HepG2 (cell line): ENCODE measurements at regions not wholly inside any gene's neighbourhood (a gene's known extent, or its start where the extent isn't known, plus 50 kb on each side); places are given as distances from the start of the nearest gene placed in this dataset.

Source experiments
- ATAC-seq: fragments of 200-7000 bp; cut with Tn5 transposase; 3 replicates; pipeline ENCODE4 v1.9.1; 2020; ENCODE audit warnings: mild to moderate bottlenecking, moderate library complexity
- BruUV-seq: library from RNA; stranded (reverse); fragments of 400-500 nt; replicated peaks from 2 replicates; lab custom pipeline; 2021; lab: Mats Ljungman, UMichigan
- CTCF ChIA-PET: fragments of 300-600 bp; formaldehyde crosslinking; extraction: SDS; loops from one replicate; lab custom pipeline; 2021; ENCODE audit warnings: low total read pairs, inconsistent platforms, low intra/inter-chr PET ratio; lab: Yijun Ruan, JAX
- POLR2A ChIA-PET: fragments of 350-600 bp; sonication (Branson Sonifier 250); formaldehyde crosslinking; loops from one replicate; lab custom pipeline; 2020; ENCODE audit warnings: antibody characterized with exemption, inconsistent platforms; lab: Yijun Ruan, JAX
- DNase-seq: peaks from one replicate; pipeline ENCODE4 v3.0.0-alpha.2; 2015; ENCODE audit warnings: low spot score
- FAIRE-seq: peaks from 3 replicates; lab custom pipeline; 2011; peaks lifted over from hg19 to GRCh38; lab: Jason Lieb, UNC
- H2AFZ ChIP-seq: one replicate; pipeline ENCODE4 v1.6.1; 2011; ENCODE audit warnings: low read length, inconsistent platforms
- H3K27ac ChIP-seq: fragments of 300-600 bp; 3 replicates; pipeline ENCODE4 v1.8.0; 2011; ENCODE audit warnings: mixed run types, mild to moderate bottlenecking, mixed read lengths, low read length, inconsistent platforms; ENCODE audit not compliant: insufficient read depth; ENCODE audit errors: extremely low read length
- H3K27me3 ChIP-seq, 2 experiments: fragments of 200-600 bp in 1 of 2; 2 replicates in 1 of 2; 3 replicates in 1 of 2; pipeline versions ENCODE4 v1.6.0 to v1.8.0; 2011; ENCODE audit warnings: low read length in 2 of 2, mild to moderate bottlenecking in 2 of 2, moderate library complexity in 2 of 2, inconsistent platforms in 1 of 2; ENCODE audit not compliant: insufficient read depth in 2 of 2, control insufficient read depth in 1 of 2
- H3K36me3 ChIP-seq, 2 experiments: fragments of 200-600 bp in 1 of 2; replicated peaks in 1 of 2; 2 replicates in 1 of 2; 3 replicates in 1 of 2; pipeline versions ENCODE4 v1.5.1 to v1.8.0; 2011; ENCODE audit warnings: low read length in 2 of 2, inconsistent platforms in 1 of 2; ENCODE audit not compliant: insufficient read depth in 2 of 2, control insufficient read depth in 1 of 2
- H3K4me1 ChIP-seq: 2 replicates; pipeline ENCODE4 v1.5.1; 2012; ENCODE audit warnings: low read length, inconsistent platforms; ENCODE audit not compliant: insufficient read depth
- H3K4me2 ChIP-seq: 2 replicates; pipeline ENCODE4 v1.6.0; 2011; ENCODE audit warnings: low read depth, low read length, inconsistent platforms
- H3K4me3 ChIP-seq, 3 experiments: fragments of 200-600 bp in 1 of 3; sonication (generic), shearing (Covaris generic) in 1 of 3; replicated peaks in 1 of 3; 2 replicates each; pipeline ENCODE4 v1.5.1; 2011 to 2016; ENCODE audit warnings: low read length in 3 of 3, inconsistent platforms in 2 of 3, low read depth in 2 of 3, mild to moderate bottlenecking in 2 of 3, control low read depth in 1 of 3, mixed read lengths in 1 of 3; ENCODE audit not compliant: insufficient read depth in 1 of 3
- H3K79me2 ChIP-seq: one replicate; pipeline ENCODE4 v1.6.1; 2011; ENCODE audit warnings: low read length, inconsistent platforms; ENCODE audit not compliant: insufficient read depth
- H3K9ac ChIP-seq: 2 replicates; pipeline ENCODE4 v1.6.0; 2011; ENCODE audit warnings: mild to moderate bottlenecking, low read depth, low read length, inconsistent platforms; ENCODE audit not compliant: insufficient read depth
- H3K9me3 ChIP-seq: 2 replicates; pipeline ENCODE4 v1.5.1; 2012; ENCODE audit warnings: mild to moderate bottlenecking, low read length
- H4K20me1 ChIP-seq: 2 replicates; pipeline ENCODE4 v1.6.0; 2011; ENCODE audit warnings: inconsistent platforms, mild to moderate bottlenecking, low read length, moderate library complexity; ENCODE audit not compliant: insufficient read depth
- ARNTL ChIP-seq: sonication (generic); formaldehyde crosslinking; IDR thresholded peaks from 2 replicates; pipeline ENCODE4 v1.4.0; 2020; ENCODE audit warnings: mild to moderate bottlenecking, missing genetic modification reagents
- BRCA1 ChIP-seq: sonication (generic); formaldehyde crosslinking; IDR thresholded peaks from 2 replicates; pipeline ENCODE4 v1.4.0; 2020; ENCODE audit warnings: missing genetic modification reagents
- PCBP1 ChIP-seq: fragments of 200-400 bp; formaldehyde crosslinking; IDR thresholded peaks from 2 replicates; pipeline ENCODE4 v1.6.1; 2017; ENCODE audit warnings: mild to moderate bottlenecking, low read depth, low read length, borderline replicate concordance
- SNAPC2 ChIP-seq: sonication (generic); formaldehyde crosslinking; IDR thresholded peaks from 2 replicates; pipeline ENCODE4 v1.8.1; 2022; ENCODE audit warnings: mild to moderate bottlenecking, missing genetic modification reagents
- ZC3H4 ChIP-seq: sonication (generic); formaldehyde crosslinking; IDR thresholded peaks from 2 replicates; pipeline ENCODE4 v1.4.0; 2020; ENCODE audit warnings: missing genetic modification reagents, borderline replicate concordance
- ZNF20 ChIP-seq: sonication (generic); formaldehyde crosslinking; IDR thresholded peaks from 2 replicates; pipeline ENCODE4 v1.4.0; 2020; ENCODE audit warnings: mild to moderate bottlenecking, moderate library complexity, missing genetic modification reagents
- WGBS: methylation state at CpG from one replicate; pipeline ENCODE4 v1.1.6; 2017; ENCODE audit warnings: low lambda C conversion rate; 5-methylcytosine and 5-hydroxymethylcytosine counted together
- in situ Hi-C: cut with HindIII; loops from 2 replicates; pipeline ENCODE4 v1.10.0; 2017; ENCODE audit warnings: low pct_unique_long_range_greater_than_20kb; ENCODE audit not compliant: extremely low pct_ligation_motif_present
- intact Hi-C: fragments of 100-400 bp; cut with micrococcal nuclease; formaldehyde crosslinking; loops from one replicate; pipeline ENCODE4 v1.10.0; 2022; ENCODE audit not compliant: unreplicated experiment
- TF ChIP-seq, protein P1 (sequence below): sonication (generic); formaldehyde crosslinking; IDR thresholded peaks from 2 replicates; pipeline ENCODE4 v1.5.1; 2020; ENCODE audit warnings: mild to moderate bottlenecking, missing genetic modification reagents, borderline replicate concordance
- TF ChIP-seq, protein P2 (sequence below): sonication (generic); formaldehyde crosslinking; IDR thresholded peaks from 2 replicates; pipeline ENCODE4 v1.4.0; 2020; ENCODE audit warnings: mild to moderate bottlenecking, low read depth, missing genetic modification reagents
- TF ChIP-seq, protein P3 (sequence below), 2 experiments: IDR thresholded peaks; 2 replicates each; pipeline ENCODE4 v1.6.1; 2011 to 2012; ENCODE audit warnings: low read length in 2 of 2, borderline replicate concordance in 1 of 2, low read depth in 1 of 2, mild to moderate bottlenecking in 1 of 2, moderate library complexity in 1 of 2
- TF ChIP-seq, protein P4 (sequence below): sonication (generic); formaldehyde crosslinking; IDR thresholded peaks from 2 replicates; pipeline ENCODE4 v1.8.1; 2022; ENCODE audit warnings: mild to moderate bottlenecking, missing genetic modification reagents

DNA sequence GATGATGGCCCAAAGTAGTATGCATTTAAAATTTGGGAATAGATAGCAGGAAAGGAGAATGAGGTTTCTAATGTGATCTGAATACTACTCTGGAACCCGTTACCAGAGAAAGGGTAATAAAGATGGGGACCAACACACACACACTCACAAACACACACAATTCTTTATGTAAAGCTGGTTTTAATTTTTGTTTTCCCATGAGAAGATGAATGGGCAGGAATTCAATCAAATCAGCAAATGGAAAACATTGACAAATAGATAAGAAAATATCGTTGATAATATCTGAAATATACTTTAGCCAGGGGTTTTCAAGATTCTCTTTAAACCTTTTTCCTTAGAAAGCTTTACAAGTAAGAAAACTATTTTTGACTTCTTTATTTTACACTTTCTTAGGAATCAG is 303.0 kb downstream of the PRL start:
- H3K9ac ChIP-seq = no peak overlapping the region
- H3K36me3 ChIP-seq = no peaks in the 10 kb centered on the region
- DNase-seq = no peak
- intact Hi-C loops = no loop called here
- WGBS = 4% methylated on average over 2 of the region's 2 CpGs
- H4K20me1 ChIP-seq = no peaks in the 10 kb centered on the region
- H3K27me3 ChIP-seq = no peaks in the 10 kb centered on the region; a peak in 1 of 5 replicates
- no peaks in the 10 kb centered on the region for H3K9me3 ChIP-seq
- no peak for ATAC-seq
- H2AFZ ChIP-seq = no peak overlapping the region
- no peak overlapping the region for H3K4me2 ChIP-seq
- no peak for TF ChIP-seq ZC3H4 (CRISPR knock-in tag)
- TF ChIP-seq, protein P1, sequence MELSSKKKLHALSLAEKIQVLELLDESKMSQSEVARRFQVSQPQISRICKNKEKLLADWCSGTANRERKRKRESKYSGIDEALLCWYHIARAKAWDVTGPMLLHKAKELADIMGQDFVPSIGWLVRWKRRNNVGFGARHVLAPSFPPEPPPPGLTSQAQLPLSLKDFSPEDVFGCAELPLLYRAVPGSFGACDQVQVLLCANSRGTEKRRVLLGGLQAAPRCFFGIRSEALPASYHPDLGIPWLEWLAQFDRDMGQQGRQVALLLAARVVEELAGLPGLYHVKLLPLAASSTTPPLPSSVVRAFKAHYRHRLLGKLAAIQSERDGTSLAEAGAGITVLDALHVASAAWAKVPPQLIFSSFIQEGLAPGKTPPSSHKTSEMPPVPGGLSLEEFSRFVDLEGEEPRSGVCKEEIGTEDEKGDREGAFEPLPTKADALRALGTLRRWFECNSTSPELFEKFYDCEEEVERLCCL (CRISPR knock-in tag) = no peak
- TF ChIP-seq ZNF20 (CRISPR knock-in tag) = no peak
- TF ChIP-seq ARNTL (CRISPR knock-in tag) = no peak
- no peak for TF ChIP-seq PCBP1
- TF ChIP-seq, protein P2, sequence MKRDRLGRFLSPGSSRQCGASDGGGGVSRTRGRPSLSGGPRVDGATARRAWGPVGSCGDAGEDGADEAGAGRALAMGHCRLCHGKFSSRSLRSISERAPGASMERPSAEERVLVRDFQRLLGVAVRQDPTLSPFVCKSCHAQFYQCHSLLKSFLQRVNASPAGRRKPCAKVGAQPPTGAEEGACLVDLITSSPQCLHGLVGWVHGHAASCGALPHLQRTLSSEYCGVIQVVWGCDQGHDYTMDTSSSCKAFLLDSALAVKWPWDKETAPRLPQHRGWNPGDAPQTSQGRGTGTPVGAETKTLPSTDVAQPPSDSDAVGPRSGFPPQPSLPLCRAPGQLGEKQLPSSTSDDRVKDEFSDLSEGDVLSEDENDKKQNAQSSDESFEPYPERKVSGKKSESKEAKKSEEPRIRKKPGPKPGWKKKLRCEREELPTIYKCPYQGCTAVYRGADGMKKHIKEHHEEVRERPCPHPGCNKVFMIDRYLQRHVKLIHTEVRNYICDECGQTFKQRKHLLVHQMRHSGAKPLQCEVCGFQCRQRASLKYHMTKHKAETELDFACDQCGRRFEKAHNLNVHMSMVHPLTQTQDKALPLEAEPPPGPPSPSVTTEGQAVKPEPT (CRISPR knock-in tag) = no peak
- no peak for TF ChIP-seq BRCA1
- TF ChIP-seq, protein P3, sequence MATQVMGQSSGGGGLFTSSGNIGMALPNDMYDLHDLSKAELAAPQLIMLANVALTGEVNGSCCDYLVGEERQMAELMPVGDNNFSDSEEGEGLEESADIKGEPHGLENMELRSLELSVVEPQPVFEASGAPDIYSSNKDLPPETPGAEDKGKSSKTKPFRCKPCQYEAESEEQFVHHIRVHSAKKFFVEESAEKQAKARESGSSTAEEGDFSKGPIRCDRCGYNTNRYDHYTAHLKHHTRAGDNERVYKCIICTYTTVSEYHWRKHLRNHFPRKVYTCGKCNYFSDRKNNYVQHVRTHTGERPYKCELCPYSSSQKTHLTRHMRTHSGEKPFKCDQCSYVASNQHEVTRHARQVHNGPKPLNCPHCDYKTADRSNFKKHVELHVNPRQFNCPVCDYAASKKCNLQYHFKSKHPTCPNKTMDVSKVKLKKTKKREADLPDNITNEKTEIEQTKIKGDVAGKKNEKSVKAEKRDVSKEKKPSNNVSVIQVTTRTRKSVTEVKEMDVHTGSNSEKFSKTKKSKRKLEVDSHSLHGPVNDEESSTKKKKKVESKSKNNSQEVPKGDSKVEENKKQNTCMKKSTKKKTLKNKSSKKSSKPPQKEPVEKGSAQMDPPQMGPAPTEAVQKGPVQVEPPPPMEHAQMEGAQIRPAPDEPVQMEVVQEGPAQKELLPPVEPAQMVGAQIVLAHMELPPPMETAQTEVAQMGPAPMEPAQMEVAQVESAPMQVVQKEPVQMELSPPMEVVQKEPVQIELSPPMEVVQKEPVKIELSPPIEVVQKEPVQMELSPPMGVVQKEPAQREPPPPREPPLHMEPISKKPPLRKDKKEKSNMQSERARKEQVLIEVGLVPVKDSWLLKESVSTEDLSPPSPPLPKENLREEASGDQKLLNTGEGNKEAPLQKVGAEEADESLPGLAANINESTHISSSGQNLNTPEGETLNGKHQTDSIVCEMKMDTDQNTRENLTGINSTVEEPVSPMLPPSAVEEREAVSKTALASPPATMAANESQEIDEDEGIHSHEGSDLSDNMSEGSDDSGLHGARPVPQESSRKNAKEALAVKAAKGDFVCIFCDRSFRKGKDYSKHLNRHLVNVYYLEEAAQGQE (IDR thresholded peaks at IDR 0.05; ENCODE audit: borderline replicate concordance in 1 of 2, low read depth in 1 of 2, low read length in 2 of 2) = no peak
- TF ChIP-seq, protein P4, sequence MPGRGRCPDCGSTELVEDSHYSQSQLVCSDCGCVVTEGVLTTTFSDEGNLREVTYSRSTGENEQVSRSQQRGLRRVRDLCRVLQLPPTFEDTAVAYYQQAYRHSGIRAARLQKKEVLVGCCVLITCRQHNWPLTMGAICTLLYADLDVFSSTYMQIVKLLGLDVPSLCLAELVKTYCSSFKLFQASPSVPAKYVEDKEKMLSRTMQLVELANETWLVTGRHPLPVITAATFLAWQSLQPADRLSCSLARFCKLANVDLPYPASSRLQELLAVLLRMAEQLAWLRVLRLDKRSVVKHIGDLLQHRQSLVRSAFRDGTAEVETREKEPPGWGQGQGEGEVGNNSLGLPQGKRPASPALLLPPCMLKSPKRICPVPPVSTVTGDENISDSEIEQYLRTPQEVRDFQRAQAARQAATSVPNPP = no peak
- no peak for TF ChIP-seq SNAPC2 (CRISPR knock-in tag)
- POLR2A ChIA-PET = no interaction called here
- H3K27ac ChIP-seq = no peak overlapping the region
- in situ Hi-C loops = no loop called here
- H3K79me2 ChIP-seq = no peaks in the 10 kb centered on the region
- no peak for FAIRE-seq
- H3K4me1 ChIP-seq = no peaks in the 10 kb centered on the region
- CTCF ChIA-PET = no interaction called here
- no TSS peak for BruUV-seq
- no peak overlapping the region for H3K4me3 ChIP-seq
